ENCODE measurements at regions not wholly inside any gene's neighbourhood (a gene's known extent, or its start where the extent isn't known, plus 50 kb on each side); places are given as distances from the start of the nearest gene placed in this dataset.

- intact Hi-C loops (cut with DNase I): no loop called here
- no peaks in the 10 kb centered on the region for H3K36me3 ChIP-seq
- H3K4me3 ChIP-seq: no peak overlapping the region
- H3K4me1 ChIP-seq: no peaks in the 10 kb centered on the region
- H3K27ac ChIP-seq: no peak overlapping the region
- no peaks in the 10 kb centered on the region for H3K27me3 ChIP-seq
- no peak for TF ChIP-seq CTCF (IDR thresholded peaks at IDR 0.05)
- H3K9me3 ChIP-seq: no peaks in the 10 kb centered on the region
- no peak for DNase-seq (ENCODE audit: low spot score in 2 of 2)
Measured at GRCh38 chr6:122154912-122155575, 244.4 kb upstream of the HSF2 start.

- no peak overlapping the region for H3K4me3 ChIP-seq
- intact Hi-C loops (cut with DNase I): no loop called here
- no peak overlapping the region for H3K27ac ChIP-seq
- DNase-seq (ENCODE audit: low spot score in 2 of 2): no peak
- TF ChIP-seq CTCF (IDR thresholded peaks at IDR 0.05): no peak
- H3K9me3 ChIP-seq: no peaks in the 10 kb centered on the region
- no peaks in the 10 kb centered on the region for H3K27me3 ChIP-seq
- H3K4me1 ChIP-seq: no peaks in the 10 kb centered on the region
- H3K36me3 ChIP-seq: no peaks in the 10 kb centered on the region
Measured at GRCh38 chr6:122161136-122161535, 238.3 kb upstream of the HSF2 start.

- no peaks in the 10 kb centered on the region for H3K36me3 ChIP-seq
- no peaks in the 10 kb centered on the region for H3K4me1 ChIP-seq
- H3K4me3 ChIP-seq: no peak overlapping the region
- DNase-seq (ENCODE audit: low spot score in 2 of 2): peak in 1 of 2 donors; percentile 60
- no peaks in the 10 kb centered on the region for H3K9me3 ChIP-seq
- H3K27ac ChIP-seq: no peak overlapping the region
- intact Hi-C loops (cut with DNase I): no loop called here
- no peaks in the 10 kb centered on the region for H3K27me3 ChIP-seq
- no peak for TF ChIP-seq CTCF (IDR thresholded peaks at IDR 0.05)
Measured at GRCh38 chr6:122165014-122165413, 234.4 kb upstream of the HSF2 start.

- DNase-seq (ENCODE audit: low spot score in 2 of 2): no peak
- no peak overlapping the region for H3K4me3 ChIP-seq
- H3K4me1 ChIP-seq: no peaks in the 10 kb centered on the region
- intact Hi-C loops (cut with DNase I): no loop called here
- H3K27me3 ChIP-seq: no peaks in the 10 kb centered on the region
- TF ChIP-seq CTCF (IDR thresholded peaks at IDR 0.05): no peak
- H3K27ac ChIP-seq: no peak overlapping the region
- H3K36me3 ChIP-seq: no peaks in the 10 kb centered on the region
- H3K9me3 ChIP-seq: no peaks in the 10 kb centered on the region
Measured at GRCh38 chr6:122170274-122170673, 229.2 kb upstream of the HSF2 start.

GRCh38 chr6:122178988-122179387, 220.5 kb upstream of the HSF2 start:
- no peak for DNase-seq (ENCODE audit: low spot score in 2 of 2)
- Histone ChIP-seq H3K36me3 (no peaks in the 10 kb centered on the region), H3K9me3 (no peaks in the 10 kb centered on the region), H3K27ac (no peak overlapping the region), H3K4me3 (no peak overlapping the region), H3K4me1 (no peaks in the 10 kb centered on the region), H3K27me3 (no peaks in the 10 kb centered on the region)
- TF ChIP-seq CTCF (IDR thresholded peaks at IDR 0.05): no peak
- intact Hi-C loops (cut with DNase I): no loop called here

GRCh38 chr6:122180132-122180531, 219.3 kb upstream of the HSF2 start:
- peak in 1 of 3 experiments; percentile 13 for TF ChIP-seq CTCF (IDR thresholded peaks at IDR 0.05)
- no peaks in the 10 kb centered on the region for H3K9me3 ChIP-seq
- H3K4me3 ChIP-seq: no peak overlapping the region
- H3K36me3 ChIP-seq: no peaks in the 10 kb centered on the region
- DNase-seq (ENCODE audit: low spot score in 2 of 2): no peak
- intact Hi-C loops (cut with DNase I): loop anchor here (10.0 kb wide), 3 partner anchors 145 to 1125 kb away; partner anchors contain the start of gene TBC1D32
- H3K4me1 ChIP-seq: no peaks in the 10 kb centered on the region
- H3K27ac ChIP-seq: no peak overlapping the region
- H3K27me3 ChIP-seq: no peaks in the 10 kb centered on the region

Data from ascending aorta (tissue), 2 donors.